Neutrophil (primary cell): ENCODE measurements at regions not wholly inside any gene's neighbourhood (a gene's known extent, or its start where the extent isn't known, plus 50 kb on each side); places are given as distances from the start of the nearest gene placed in this dataset.
A peak's percentile ranks its signal among the peaks of the same experiment; 100 is the strongest.

Experiments used
- H3K27ac ChIP-seq: fragments of 200-600 bp; sonication (generic); 2 replicates; pipeline ENCODE4 v1.5.1; 2016; ENCODE audit warnings: mild to moderate bottlenecking, moderate library complexity
- H3K27me3 ChIP-seq: fragments of 200-600 bp; sonication (generic); 2 replicates; pipeline ENCODE4 v1.6.0; 2016; ENCODE audit warnings: mild to moderate bottlenecking
- H3K36me3 ChIP-seq: fragments of 200-600 bp; sonication (generic); 2 replicates; pipeline ENCODE4 v1.5.1; 2017
- H3K4me1 ChIP-seq, 2 experiments: fragments of 200-600 bp in 1 of 2; sonication (generic) in 1 of 2; 1 replicate in 1 of 2; 2 replicates in 1 of 2; pipeline versions ENCODE4 v1.5.1 to v1.6.1; 2013 to 2016; ENCODE audit warnings: low read depth in 1 of 2, low read length in 1 of 2, mild to moderate bottlenecking in 1 of 2, moderate library complexity in 1 of 2; ENCODE audit not compliant: control insufficient read depth in 1 of 2, insufficient read depth in 1 of 2
- H3K4me3 ChIP-seq, 2 experiments: fragments of 200-600 bp in 1 of 2; sonication (generic) in 1 of 2; 1 replicate in 1 of 2; 2 replicates in 1 of 2; pipeline ENCODE4 v1.5.1; 2013 to 2016; ENCODE audit warnings: low read depth in 1 of 2, low read length in 1 of 2, mild to moderate bottlenecking in 1 of 2, moderate library complexity in 1 of 2
- H3K9me3 ChIP-seq: fragments of 200-600 bp; sonication (generic); 2 replicates; pipeline ENCODE4 v1.5.1; 2016
- CTCF ChIP-seq: fragments of 200-600 bp; sonication (generic); IDR thresholded peaks from 2 replicates; pipeline ENCODE4 v1.5.1; 2016; ENCODE audit warnings: antibody characterized with exemption

- H3K4me3 ChIP-seq: no peak overlapping the region
- no peaks in the 10 kb centered on the region for H3K27me3 ChIP-seq
- H3K9me3 ChIP-seq: no peaks in the 10 kb centered on the region
- no peaks in the 10 kb centered on the region for H3K4me1 ChIP-seq
- H3K36me3 ChIP-seq: no peaks in the 10 kb centered on the region
- H3K27ac ChIP-seq: no peak overlapping the region
- no peak for TF ChIP-seq CTCF
Measured at GRCh38 chr1:182244451-182244850, 147.1 kb downstream of the GLUL start.

GRCh38 chr1:182242641-182243040, 148.9 kb downstream of the GLUL start:
- H3K4me1 ChIP-seq: no peaks in the 10 kb centered on the region
- no peak overlapping the region for H3K27ac ChIP-seq
- H3K27me3 ChIP-seq: no peaks in the 10 kb centered on the region
- no peaks in the 10 kb centered on the region for H3K36me3 ChIP-seq
- no peaks in the 10 kb centered on the region for H3K9me3 ChIP-seq
- TF ChIP-seq CTCF: no peak
- no peak overlapping the region for H3K4me3 ChIP-seq

GRCh38 chr1:182240085-182240484, 151.5 kb downstream of the GLUL start:
- H3K27ac ChIP-seq: no peak overlapping the region
- no peaks in the 10 kb centered on the region for H3K27me3 ChIP-seq
- H3K4me3 ChIP-seq: no peak overlapping the region
- no peaks in the 10 kb centered on the region for H3K9me3 ChIP-seq
- peaks cover 14 to 21% of the 10 kb centered on the region in 2 experiments for H3K4me1 ChIP-seq
- no peak for TF ChIP-seq CTCF
- H3K36me3 ChIP-seq: no peaks in the 10 kb centered on the region

- H3K27me3 ChIP-seq: no peaks in the 10 kb centered on the region
- H3K36me3 ChIP-seq: no peaks in the 10 kb centered on the region
- peaks cover 22 to 32% of the 10 kb centered on the region in 2 experiments for H3K4me1 ChIP-seq
- no peak for TF ChIP-seq CTCF
- H3K4me3 ChIP-seq: no peak overlapping the region
- no peak overlapping the region for H3K27ac ChIP-seq
- H3K9me3 ChIP-seq: no peaks in the 10 kb centered on the region
Measured at GRCh38 chr1:182238421-182238820, 153.2 kb downstream of the GLUL start.

GRCh38 chr1:182237329-182237728, 154.3 kb downstream of the GLUL start:
- peak overlapping the region; percentile 94 for H3K27ac ChIP-seq
- no peaks in the 10 kb centered on the region for H3K36me3 ChIP-seq
- no peak for TF ChIP-seq CTCF
- H3K4me1 ChIP-seq: peaks cover 22 to 32% of the 10 kb centered on the region in 2 experiments
- no peaks in the 10 kb centered on the region for H3K9me3 ChIP-seq
- no peaks in the 10 kb centered on the region for H3K27me3 ChIP-seq
- H3K4me3 ChIP-seq: no peak overlapping the region

- Histone ChIP-seq H3K27me3 (no peaks in the 10 kb centered on the region), H3K36me3 (no peaks in the 10 kb centered on the region), H3K4me3 (no peak overlapping the region), H3K4me1 (peaks cover 22 to 32% of the 10 kb centered on the region in 2 experiments), H3K27ac (peak overlapping the region; percentile 94), H3K9me3 (no peaks in the 10 kb centered on the region)
- TF ChIP-seq CTCF: no peak
Measured at GRCh38 chr1:182236651-182237077, 154.9 kb downstream of the GLUL start.
